Tibial artery (tissue), 4 donors: ENCODE measurements at regions not wholly inside any gene's neighbourhood (a gene's known extent, or its start where the extent isn't known, plus 50 kb on each side); places are given as distances from the start of the nearest gene placed in this dataset.
A peak's percentile ranks its signal among the peaks of the same experiment; 100 is the strongest.

Source experiments
- DNase-seq, 2 donors: peaks; one replicate each; pipeline ENCODE4 v3.0.0-alpha.2; 2019
- H3K27ac ChIP-seq, 2 donors: fragments of 200-600 bp; sonication (generic) in 1 of 2; 1 replicate in 1 of 2; 2 replicates in 1 of 2; pipeline ENCODE4 v1.5.1; 2018 to 2019; ENCODE audit warnings: mild to moderate bottlenecking in 1 of 2
- H3K27me3 ChIP-seq, 2 donors: fragments of 200-600 bp; sonication (generic) in 1 of 2; one replicate each; pipeline versions ENCODE4 v1.5.1 to v1.6.0; 2016 to 2019
- H3K36me3 ChIP-seq, 3 donors: fragments of 200-600 bp; sonication (generic) in 2 of 3; one replicate each; pipeline ENCODE4 v1.5.1; 2016 to 2019; ENCODE audit warnings: mild to moderate bottlenecking in 2 of 3
- H3K4me1 ChIP-seq, 4 donors: fragments of 200-600 bp; sonication (generic) in 2 of 4; 1 replicate in 3 of 4; 2 replicates in 1 of 4; pipeline ENCODE4 v1.5.1; 2016 to 2019
- H3K4me3 ChIP-seq, 2 donors: fragments of 200-600 bp; sonication (generic) in 1 of 2; 1 replicate in 1 of 2; 2 replicates in 1 of 2; pipeline ENCODE4 v1.5.1; 2018 to 2019; ENCODE audit warnings: mild to moderate bottlenecking in 2 of 2
- H3K9me3 ChIP-seq, 3 donors: fragments of 200-600 bp; sonication (generic) in 1 of 3; one replicate each; pipeline ENCODE4 v1.5.1; 2016 to 2019
- CTCF ChIP-seq, 2 experiments: fragments of 200-600 bp in 1 of 2; fragments of 450-650 bp in 1 of 2; IDR thresholded peaks; one replicate each; pipeline ENCODE4 v1.5.1; 2017 to 2019; ENCODE audit warnings: antibody characterized with exemption in 2 of 2, mild to moderate bottlenecking in 1 of 2, moderate library complexity in 1 of 2
- intact Hi-C: fragments of 100-400 bp; cut with DNase I; formaldehyde crosslinking; loops from one replicate; pipeline ENCODE4 v1.15.0; 2023; ENCODE audit warnings: low total_unique reads

- intact Hi-C loops = no loop called here
- H3K36me3 ChIP-seq = no peaks in the 10 kb centered on the region
- no peak for DNase-seq
- H3K27ac ChIP-seq = peak overlapping the region; percentile 23 to 62
- peaks cover 0 to 45% (median 22%) of the 10 kb centered on the region in 4 donors for H3K4me1 ChIP-seq
- no peak overlapping the region for H3K4me3 ChIP-seq
- TF ChIP-seq CTCF (IDR thresholded peaks at IDR 0.05) = no peak
- H3K27me3 ChIP-seq = no peaks in the 10 kb centered on the region
- H3K9me3 ChIP-seq = no peaks in the 10 kb centered on the region
These were observed 189.4 kb downstream of the NUAK1 start for GRCh38 chr12:105949391-105949790.

- no peak for DNase-seq
- Histone ChIP-seq H3K36me3 (no peaks in the 10 kb centered on the region), H3K27me3 (no peaks in the 10 kb centered on the region), H3K4me1 (peaks cover 0 to 51% (median 23%) of the 10 kb centered on the region in 4 donors), H3K9me3 (no peaks in the 10 kb centered on the region), H3K4me3 (no peak overlapping the region), H3K27ac (no peak overlapping the region)
- intact Hi-C loops = no loop called here
- TF ChIP-seq CTCF (IDR thresholded peaks at IDR 0.05) = no peak
These were observed 187.0 kb downstream of the NUAK1 start for GRCh38 chr12:105951732-105952131.

GRCh38 chr12:105954951-105955931 is 183.5 kb downstream of the NUAK1 start:
- no peaks in the 10 kb centered on the region for H3K36me3 ChIP-seq
- no peaks in the 10 kb centered on the region for H3K9me3 ChIP-seq
- H3K4me1 ChIP-seq = peaks cover 0 to 27% (median 3%) of the 10 kb centered on the region in 4 donors
- no peak overlapping the region for H3K4me3 ChIP-seq
- no peak for TF ChIP-seq CTCF (IDR thresholded peaks at IDR 0.05)
- no peak overlapping the region for H3K27ac ChIP-seq
- no peaks in the 10 kb centered on the region for H3K27me3 ChIP-seq
- intact Hi-C loops = no loop called here
- DNase-seq = no peak

- TF ChIP-seq CTCF (IDR thresholded peaks at IDR 0.05) = no peak
- Histone ChIP-seq H3K27me3 (no peaks in the 10 kb centered on the region), H3K4me1 (peaks cover 0 to 27% (median 6%) of the 10 kb centered on the region in 4 donors), H3K27ac (no peak overlapping the region), H3K36me3 (no peaks in the 10 kb centered on the region), H3K4me3 (no peak overlapping the region), H3K9me3 (no peaks in the 10 kb centered on the region)
- no peak for DNase-seq
- intact Hi-C loops = no loop called here
These were observed 182.8 kb downstream of the NUAK1 start for GRCh38 chr12:105955976-105956375.

- H3K4me1 ChIP-seq = peaks cover 0 to 27% (median 8%) of the 10 kb centered on the region in 4 donors
- H3K36me3 ChIP-seq = no peaks in the 10 kb centered on the region
- H3K27me3 ChIP-seq = no peaks in the 10 kb centered on the region
- intact Hi-C loops = no loop called here
- DNase-seq = no peak
- H3K4me3 ChIP-seq = no peak overlapping the region
- TF ChIP-seq CTCF (IDR thresholded peaks at IDR 0.05) = no peak
- H3K27ac ChIP-seq = no peak overlapping the region
- H3K9me3 ChIP-seq = no peaks in the 10 kb centered on the region
These were observed 181.9 kb downstream of the NUAK1 start for GRCh38 chr12:105956662-105957457.
